ENCODE measurements at regions not wholly inside any gene's neighbourhood (a gene's known extent, or its start where the extent isn't known, plus 50 kb on each side); places are given as distances from the start of the nearest gene placed in this dataset.

DNA sequence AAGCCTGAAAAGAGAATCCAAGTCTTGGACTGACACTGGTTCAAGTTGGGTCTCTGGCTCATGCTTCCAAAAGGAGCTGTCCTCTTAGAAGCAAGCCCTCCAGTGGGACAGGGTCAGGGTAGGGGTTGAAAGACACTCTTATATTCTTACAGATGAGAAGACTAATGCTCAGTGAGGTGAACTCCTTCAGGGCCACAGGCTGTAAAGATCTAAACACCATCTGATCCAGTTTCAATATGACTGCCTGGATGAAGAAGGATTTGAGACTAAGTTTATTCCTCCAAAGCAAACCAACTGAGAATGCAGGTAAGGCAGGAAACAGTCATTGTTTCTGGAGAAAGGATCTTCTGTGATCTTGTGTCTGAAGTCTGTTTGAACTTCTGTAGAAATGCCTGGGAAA, 99.0 kb upstream of the TAB2 start:
- TF ChIP-seq, protein P1, sequence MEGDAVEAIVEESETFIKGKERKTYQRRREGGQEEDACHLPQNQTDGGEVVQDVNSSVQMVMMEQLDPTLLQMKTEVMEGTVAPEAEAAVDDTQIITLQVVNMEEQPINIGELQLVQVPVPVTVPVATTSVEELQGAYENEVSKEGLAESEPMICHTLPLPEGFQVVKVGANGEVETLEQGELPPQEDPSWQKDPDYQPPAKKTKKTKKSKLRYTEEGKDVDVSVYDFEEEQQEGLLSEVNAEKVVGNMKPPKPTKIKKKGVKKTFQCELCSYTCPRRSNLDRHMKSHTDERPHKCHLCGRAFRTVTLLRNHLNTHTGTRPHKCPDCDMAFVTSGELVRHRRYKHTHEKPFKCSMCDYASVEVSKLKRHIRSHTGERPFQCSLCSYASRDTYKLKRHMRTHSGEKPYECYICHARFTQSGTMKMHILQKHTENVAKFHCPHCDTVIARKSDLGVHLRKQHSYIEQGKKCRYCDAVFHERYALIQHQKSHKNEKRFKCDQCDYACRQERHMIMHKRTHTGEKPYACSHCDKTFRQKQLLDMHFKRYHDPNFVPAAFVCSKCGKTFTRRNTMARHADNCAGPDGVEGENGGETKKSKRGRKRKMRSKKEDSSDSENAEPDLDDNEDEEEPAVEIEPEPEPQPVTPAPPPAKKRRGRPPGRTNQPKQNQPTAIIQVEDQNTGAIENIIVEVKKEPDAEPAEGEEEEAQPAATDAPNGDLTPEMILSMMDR (conservative IDR thresholded peaks at IDR 0.05; ENCODE audit: low read length): no peak
- no peak for TF ChIP-seq EZH2phosphoT487 (IDR thresholded peaks at IDR 0.05; ENCODE audit: borderline replicate concordance, low read depth, low read length)

Data from OCI-LY7 (cell line).